GM12878 (cell line): ENCODE measurements at regions not wholly inside any gene's neighbourhood (a gene's known extent, or its start where the extent isn't known, plus 50 kb on each side); places are given as distances from the start of the nearest gene placed in this dataset.

Experiments used
- CHD1 ChIP-seq: IDR thresholded peaks from 2 replicates; pipeline ENCODE4 v1.6.1; 2012; ENCODE audit warnings: low read depth, low read length, improper control_type of control experiment
- CHD4 ChIP-seq: fragments of 200-600 bp; sonication (generic); IDR thresholded peaks from 2 replicates; pipeline ENCODE4 v1.6.1; 2016; ENCODE audit warnings: mild to moderate bottlenecking
- DPF2 ChIP-seq: fragments of 450-650 bp; IDR thresholded peaks from 2 replicates; pipeline ENCODE4 v1.6.1; 2017; ENCODE audit warnings: mild to moderate bottlenecking
- FOXK2 ChIP-seq: fragments of 450-650 bp; IDR thresholded peaks from 2 replicates; pipeline ENCODE4 v1.6.1; 2017; ENCODE audit warnings: mild to moderate bottlenecking, moderate library complexity
- HDAC6 ChIP-seq: fragments of 200-600 bp; sonication (generic); IDR thresholded peaks from one replicate; pipeline ENCODE4 v1.8.0; 2017; ENCODE audit warnings: antibody characterized with exemption; ENCODE audit not compliant: unreplicated experiment
- RUNX3 ChIP-seq: IDR thresholded peaks from 2 replicates; pipeline ENCODE4 v1.6.1; 2012; ENCODE audit warnings: low read length, inconsistent platforms
- TCF12 ChIP-seq: IDR thresholded peaks from 2 replicates; pipeline ENCODE4 v1.6.1; 2011; ENCODE audit warnings: low read depth, mild to moderate bottlenecking, low read length
- YBX1 ChIP-seq: fragments of 450-650 bp; IDR thresholded peaks from 2 replicates; pipeline ENCODE4 v1.6.1; 2016; ENCODE audit warnings: antibody characterized with exemption
- ZNF217 ChIP-seq: fragments of 450-650 bp; IDR thresholded peaks from 2 replicates; pipeline ENCODE4 v1.6.1; 2017; ENCODE audit warnings: antibody characterized with exemption, mild to moderate bottlenecking
- TF ChIP-seq, protein P1 (sequence below): fragments of 450-650 bp; IDR thresholded peaks from 2 replicates; pipeline ENCODE4 v1.6.1; 2017; ENCODE audit warnings: mild to moderate bottlenecking
- TF ChIP-seq, protein P2 (sequence below): fragments of 450-650 bp; IDR thresholded peaks from 2 replicates; pipeline ENCODE4 v1.6.1; 2017; ENCODE audit warnings: mild to moderate bottlenecking, moderate library complexity
- TF ChIP-seq, protein P3 (sequence below): IDR thresholded peaks from 2 replicates; pipeline ENCODE4 v1.6.1; 2012; ENCODE audit warnings: low read length, inconsistent platforms
- TF ChIP-seq, protein P4 (sequence below): fragments of 450-650 bp; IDR thresholded peaks from 2 replicates; pipeline ENCODE4 v1.6.1; 2018; ENCODE audit warnings: mild to moderate bottlenecking, low read depth, moderate library complexity; ENCODE audit not compliant: partially characterized antibody
- TF ChIP-seq, protein P5 (sequence below): fragments of 450-650 bp; IDR thresholded peaks from 2 replicates; pipeline ENCODE4 v1.6.1; 2017; ENCODE audit warnings: borderline replicate concordance

DNA sequence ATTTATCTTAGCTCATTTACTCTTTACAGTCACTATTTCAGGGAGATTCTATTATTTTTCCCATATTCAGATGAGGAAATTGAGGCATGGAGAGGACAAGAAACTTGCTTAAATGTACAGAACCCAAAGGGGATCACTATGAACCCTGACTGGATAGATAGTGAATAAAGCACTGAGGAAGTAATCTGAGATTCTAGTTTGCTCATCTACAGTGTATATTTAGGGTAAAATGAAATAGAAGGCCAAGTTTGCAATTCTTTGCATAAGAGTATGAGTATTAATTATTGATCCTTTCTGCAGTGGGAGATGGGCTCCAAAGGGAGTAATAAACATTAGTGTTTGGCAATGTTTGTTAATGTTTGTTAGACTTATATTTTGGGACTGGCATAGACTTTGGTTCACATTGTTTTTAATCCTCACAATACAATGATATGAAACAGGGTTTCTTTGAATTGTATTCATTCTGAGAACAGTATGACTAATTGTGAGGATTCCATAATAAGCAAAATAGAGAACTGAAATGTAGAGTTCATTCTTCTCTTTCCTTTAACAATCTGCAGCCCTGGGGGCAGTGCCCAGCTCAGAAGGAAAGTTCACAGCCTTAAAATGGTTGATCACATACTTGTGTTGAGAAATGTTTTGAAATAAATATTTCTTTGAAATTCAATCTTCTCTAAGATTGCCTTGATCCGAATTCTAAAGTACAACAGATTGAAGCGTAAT is 131.0 kb upstream of the ZNF804B start (continued):
- TF ChIP-seq FOXK2 = no peak
- TF ChIP-seq, protein P1, sequence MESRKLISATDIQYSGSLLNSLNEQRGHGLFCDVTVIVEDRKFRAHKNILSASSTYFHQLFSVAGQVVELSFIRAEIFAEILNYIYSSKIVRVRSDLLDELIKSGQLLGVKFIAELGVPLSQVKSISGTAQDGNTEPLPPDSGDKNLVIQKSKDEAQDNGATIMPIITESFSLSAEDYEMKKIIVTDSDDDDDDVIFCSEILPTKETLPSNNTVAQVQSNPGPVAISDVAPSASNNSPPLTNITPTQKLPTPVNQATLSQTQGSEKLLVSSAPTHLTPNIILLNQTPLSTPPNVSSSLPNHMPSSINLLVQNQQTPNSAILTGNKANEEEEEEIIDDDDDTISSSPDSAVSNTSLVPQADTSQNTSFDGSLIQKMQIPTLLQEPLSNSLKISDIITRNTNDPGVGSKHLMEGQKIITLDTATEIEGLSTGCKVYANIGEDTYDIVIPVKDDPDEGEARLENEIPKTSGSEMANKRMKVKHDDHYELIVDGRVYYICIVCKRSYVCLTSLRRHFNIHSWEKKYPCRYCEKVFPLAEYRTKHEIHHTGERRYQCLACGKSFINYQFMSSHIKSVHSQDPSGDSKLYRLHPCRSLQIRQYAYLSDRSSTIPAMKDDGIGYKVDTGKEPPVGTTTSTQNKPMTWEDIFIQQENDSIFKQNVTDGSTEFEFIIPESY = no peak
- TF ChIP-seq, protein P2, sequence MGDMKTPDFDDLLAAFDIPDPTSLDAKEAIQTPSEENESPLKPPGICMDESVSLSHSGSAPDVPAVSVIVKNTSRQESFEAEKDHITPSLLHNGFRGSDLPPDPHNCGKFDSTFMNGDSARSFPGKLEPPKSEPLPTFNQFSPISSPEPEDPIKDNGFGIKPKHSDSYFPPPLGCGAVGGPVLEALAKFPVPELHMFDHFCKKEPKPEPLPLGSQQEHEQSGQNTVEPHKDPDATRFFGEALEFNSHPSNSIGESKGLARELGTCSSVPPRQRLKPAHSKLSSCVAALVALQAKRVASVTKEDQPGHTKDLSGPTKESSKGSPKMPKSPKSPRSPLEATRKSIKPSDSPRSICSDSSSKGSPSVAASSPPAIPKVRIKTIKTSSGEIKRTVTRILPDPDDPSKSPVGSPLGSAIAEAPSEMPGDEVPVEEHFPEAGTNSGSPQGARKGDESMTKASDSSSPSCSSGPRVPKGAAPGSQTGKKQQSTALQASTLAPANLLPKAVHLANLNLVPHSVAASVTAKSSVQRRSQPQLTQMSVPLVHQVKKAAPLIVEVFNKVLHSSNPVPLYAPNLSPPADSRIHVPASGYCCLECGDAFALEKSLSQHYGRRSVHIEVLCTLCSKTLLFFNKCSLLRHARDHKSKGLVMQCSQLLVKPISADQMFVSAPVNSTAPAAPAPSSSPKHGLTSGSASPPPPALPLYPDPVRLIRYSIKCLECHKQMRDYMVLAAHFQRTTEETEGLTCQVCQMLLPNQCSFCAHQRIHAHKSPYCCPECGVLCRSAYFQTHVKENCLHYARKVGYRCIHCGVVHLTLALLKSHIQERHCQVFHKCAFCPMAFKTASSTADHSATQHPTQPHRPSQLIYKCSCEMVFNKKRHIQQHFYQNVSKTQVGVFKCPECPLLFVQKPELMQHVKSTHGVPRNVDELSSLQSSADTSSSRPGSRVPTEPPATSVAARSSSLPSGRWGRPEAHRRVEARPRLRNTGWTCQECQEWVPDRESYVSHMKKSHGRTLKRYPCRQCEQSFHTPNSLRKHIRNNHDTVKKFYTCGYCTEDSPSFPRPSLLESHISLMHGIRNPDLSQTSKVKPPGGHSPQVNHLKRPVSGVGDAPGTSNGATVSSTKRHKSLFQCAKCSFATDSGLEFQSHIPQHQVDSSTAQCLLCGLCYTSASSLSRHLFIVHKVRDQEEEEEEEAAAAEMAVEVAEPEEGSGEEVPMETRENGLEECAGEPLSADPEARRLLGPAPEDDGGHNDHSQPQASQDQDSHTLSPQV = no peak
- TF ChIP-seq YBX1 = no peak
- TF ChIP-seq, protein P3, sequence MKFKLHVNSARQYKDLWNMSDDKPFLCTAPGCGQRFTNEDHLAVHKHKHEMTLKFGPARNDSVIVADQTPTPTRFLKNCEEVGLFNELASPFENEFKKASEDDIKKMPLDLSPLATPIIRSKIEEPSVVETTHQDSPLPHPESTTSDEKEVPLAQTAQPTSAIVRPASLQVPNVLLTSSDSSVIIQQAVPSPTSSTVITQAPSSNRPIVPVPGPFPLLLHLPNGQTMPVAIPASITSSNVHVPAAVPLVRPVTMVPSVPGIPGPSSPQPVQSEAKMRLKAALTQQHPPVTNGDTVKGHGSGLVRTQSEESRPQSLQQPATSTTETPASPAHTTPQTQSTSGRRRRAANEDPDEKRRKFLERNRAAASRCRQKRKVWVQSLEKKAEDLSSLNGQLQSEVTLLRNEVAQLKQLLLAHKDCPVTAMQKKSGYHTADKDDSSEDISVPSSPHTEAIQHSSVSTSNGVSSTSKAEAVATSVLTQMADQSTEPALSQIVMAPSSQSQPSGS = peak; percentile 96
- no peak for TF ChIP-seq TCF12
- TF ChIP-seq CHD1 = no peak
- TF ChIP-seq, protein P4, sequence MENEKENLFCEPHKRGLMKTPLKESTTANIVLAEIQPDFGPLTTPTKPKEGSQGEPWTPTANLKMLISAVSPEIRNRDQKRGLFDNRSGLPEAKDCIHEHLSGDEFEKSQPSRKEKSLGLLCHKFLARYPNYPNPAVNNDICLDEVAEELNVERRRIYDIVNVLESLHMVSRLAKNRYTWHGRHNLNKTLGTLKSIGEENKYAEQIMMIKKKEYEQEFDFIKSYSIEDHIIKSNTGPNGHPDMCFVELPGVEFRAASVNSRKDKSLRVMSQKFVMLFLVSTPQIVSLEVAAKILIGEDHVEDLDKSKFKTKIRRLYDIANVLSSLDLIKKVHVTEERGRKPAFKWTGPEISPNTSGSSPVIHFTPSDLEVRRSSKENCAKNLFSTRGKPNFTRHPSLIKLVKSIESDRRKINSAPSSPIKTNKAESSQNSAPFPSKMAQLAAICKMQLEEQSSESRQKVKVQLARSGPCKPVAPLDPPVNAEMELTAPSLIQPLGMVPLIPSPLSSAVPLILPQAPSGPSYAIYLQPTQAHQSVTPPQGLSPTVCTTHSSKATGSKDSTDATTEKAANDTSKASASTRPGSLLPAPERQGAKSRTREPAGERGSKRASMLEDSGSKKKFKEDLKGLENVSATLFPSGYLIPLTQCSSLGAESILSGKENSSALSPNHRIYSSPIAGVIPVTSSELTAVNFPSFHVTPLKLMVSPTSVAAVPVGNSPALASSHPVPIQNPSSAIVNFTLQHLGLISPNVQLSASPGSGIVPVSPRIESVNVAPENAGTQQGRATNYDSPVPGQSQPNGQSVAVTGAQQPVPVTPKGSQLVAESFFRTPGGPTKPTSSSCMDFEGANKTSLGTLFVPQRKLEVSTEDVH = peak; percentile 17
- TF ChIP-seq CHD4 = no peak
- TF ChIP-seq ZNF217 = peak; percentile 72; the same call in 1 of the 2 replicates
- TF ChIP-seq HDAC6 = no peak
- TF ChIP-seq, protein P5, sequence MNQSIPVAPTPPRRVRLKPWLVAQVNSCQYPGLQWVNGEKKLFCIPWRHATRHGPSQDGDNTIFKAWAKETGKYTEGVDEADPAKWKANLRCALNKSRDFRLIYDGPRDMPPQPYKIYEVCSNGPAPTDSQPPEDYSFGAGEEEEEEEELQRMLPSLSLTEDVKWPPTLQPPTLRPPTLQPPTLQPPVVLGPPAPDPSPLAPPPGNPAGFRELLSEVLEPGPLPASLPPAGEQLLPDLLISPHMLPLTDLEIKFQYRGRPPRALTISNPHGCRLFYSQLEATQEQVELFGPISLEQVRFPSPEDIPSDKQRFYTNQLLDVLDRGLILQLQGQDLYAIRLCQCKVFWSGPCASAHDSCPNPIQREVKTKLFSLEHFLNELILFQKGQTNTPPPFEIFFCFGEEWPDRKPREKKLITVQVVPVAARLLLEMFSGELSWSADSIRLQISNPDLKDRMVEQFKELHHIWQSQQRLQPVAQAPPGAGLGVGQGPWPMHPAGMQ = no peak
- peak; percentile 71 for TF ChIP-seq RUNX3
- TF ChIP-seq DPF2 = peak; percentile 100
